Adrenal gland (tissue), 9 donors: ENCODE measurements at regions not wholly inside any gene's neighbourhood (a gene's known extent, or its start where the extent isn't known, plus 50 kb on each side); places are given as distances from the start of the nearest gene placed in this dataset.
"Not testable (repeated sequence)": the region's sequence is repeated elsewhere in the genome, so short reads cannot be mapped to it uniquely, and the experiment has no call there.

ENCODE experiments used
- DNase-seq, 7 donors: peaks; one replicate each; pipeline ENCODE4 v3.0.0-alpha.2; 2019 to 2020
- H3K27ac ChIP-seq, 5 donors: fragments of 200-600 bp; sonication (generic) in 4 of 5; 1 replicate in 3 of 5; 2 replicates in 2 of 5; pipeline versions ENCODE4 v1.5.1 to v1.8.0; 2016 to 2020; ENCODE audit warnings: mild to moderate bottlenecking in 1 of 5
- H3K27me3 ChIP-seq: fragments of 200-600 bp; 2 replicates; pipeline ENCODE4 v1.8.0; 2021
- H3K36me3 ChIP-seq, 2 donors: fragments of 200-600 bp; replicated peaks in 1 of 2; 1 replicate in 1 of 2; 2 replicates in 1 of 2; pipeline versions ENCODE4 v1.5.1 to v1.8.0; 2018 to 2022
- H3K4me1 ChIP-seq, 2 donors: fragments of 200-600 bp; replicated peaks in 1 of 2; 1 replicate in 1 of 2; 2 replicates in 1 of 2; pipeline versions ENCODE4 v1.5.1 to v1.8.0; 2018 to 2021
- H3K4me3 ChIP-seq, 4 donors: fragments of 200-600 bp; sonication (generic) in 3 of 4; one replicate each; pipeline ENCODE4 v1.5.1; 2016 to 2018
- H3K9me3 ChIP-seq, 3 donors: fragments of 200-600 bp; sonication (generic) in 1 of 3; replicated peaks in 1 of 3; 1 replicate in 2 of 3; 2 replicates in 1 of 3; pipeline versions ENCODE4 v1.5.1 to v1.8.0; 2016 to 2021
- POLR2A ChIP-seq, 2 donors: fragments of 450-650 bp; IDR thresholded peaks; one replicate each; pipeline ENCODE4 v1.6.1; 2017; ENCODE audit warnings: antibody characterized with exemption in 2 of 2, mild to moderate bottlenecking in 2 of 2, moderate library complexity in 1 of 2
- WGBS, 4 donors: extraction: QIAGEN DNeasy Blood & Tissue Kit in 2 of 4; methylation state at CpG; one replicate each; pipeline versions ENCODE4 v1.1.5 to v1.1.7; 2013 to 2017; 5-methylcytosine and 5-hydroxymethylcytosine counted together
- intact Hi-C, 2 donors: fragments of 100-400 bp; cut with DNase I; formaldehyde crosslinking; loops; one replicate each; pipeline versions ENCODE4 v1.14.1 to v1.15.0; 2022 to 2023
- TF ChIP-seq, protein P1 (sequence below), 6 experiments: fragments of 450-650 bp in 4 of 6; fragments of 200-600 bp in 2 of 6; sonication (generic) in 1 of 6; IDR thresholded peaks; 1 replicate in 5 of 6; 2 replicates in 1 of 6; pipeline versions ENCODE4 v1.5.1 to v1.8.0; 2016 to 2021; ENCODE audit warnings: antibody characterized with exemption in 6 of 6, mild to moderate bottlenecking in 2 of 6, moderate library complexity in 1 of 6
- donor health status: healthy with polysubstance abuse.
- donor health status: Bipolar disorder and iron deficiency.
- donor health status: DM: yes; HTN: yes; CAD: no.
- donor health status: DM: no; HTN: no; CAD: no.
- donor health status: DM: no; HTN: no; CAD: no.

DNA sequence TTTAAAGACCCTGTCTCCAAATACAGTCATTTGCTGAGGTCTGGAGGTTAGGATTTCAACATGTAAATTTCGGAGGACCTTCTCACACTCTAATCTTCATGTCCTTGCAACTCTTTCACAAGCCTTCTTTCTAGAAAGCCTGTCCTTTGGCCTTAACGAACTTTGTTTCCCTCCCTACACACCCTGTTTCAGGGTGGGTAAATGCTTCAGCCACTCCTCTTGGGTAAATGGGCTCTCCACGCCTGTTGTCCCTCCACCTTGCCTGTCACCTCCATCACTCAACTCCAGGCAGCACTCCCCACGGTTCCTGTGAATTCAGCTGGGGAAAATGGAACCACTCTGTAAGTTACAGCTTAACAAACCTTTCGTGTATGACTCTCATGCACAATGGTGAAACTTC is 84.0 kb upstream of the COG2 start:
- H3K9me3 ChIP-seq: no peaks in the 10 kb centered on the region
- DNase-seq: no peak
- no peak overlapping the region for H3K27ac ChIP-seq
- TF ChIP-seq, protein P1, sequence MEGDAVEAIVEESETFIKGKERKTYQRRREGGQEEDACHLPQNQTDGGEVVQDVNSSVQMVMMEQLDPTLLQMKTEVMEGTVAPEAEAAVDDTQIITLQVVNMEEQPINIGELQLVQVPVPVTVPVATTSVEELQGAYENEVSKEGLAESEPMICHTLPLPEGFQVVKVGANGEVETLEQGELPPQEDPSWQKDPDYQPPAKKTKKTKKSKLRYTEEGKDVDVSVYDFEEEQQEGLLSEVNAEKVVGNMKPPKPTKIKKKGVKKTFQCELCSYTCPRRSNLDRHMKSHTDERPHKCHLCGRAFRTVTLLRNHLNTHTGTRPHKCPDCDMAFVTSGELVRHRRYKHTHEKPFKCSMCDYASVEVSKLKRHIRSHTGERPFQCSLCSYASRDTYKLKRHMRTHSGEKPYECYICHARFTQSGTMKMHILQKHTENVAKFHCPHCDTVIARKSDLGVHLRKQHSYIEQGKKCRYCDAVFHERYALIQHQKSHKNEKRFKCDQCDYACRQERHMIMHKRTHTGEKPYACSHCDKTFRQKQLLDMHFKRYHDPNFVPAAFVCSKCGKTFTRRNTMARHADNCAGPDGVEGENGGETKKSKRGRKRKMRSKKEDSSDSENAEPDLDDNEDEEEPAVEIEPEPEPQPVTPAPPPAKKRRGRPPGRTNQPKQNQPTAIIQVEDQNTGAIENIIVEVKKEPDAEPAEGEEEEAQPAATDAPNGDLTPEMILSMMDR (IDR thresholded peaks at IDR 0.05): no peak
- TF ChIP-seq POLR2A (IDR thresholded peaks at IDR 0.05): no peak
- 75 to 79% (median 77%) methylated on average over 5 of the region's 5 CpGs for WGBS, 4 donors
- H3K4me1 ChIP-seq: peaks cover 0 to 11% of the 10 kb centered on the region in 2 donors
- H3K4me3 ChIP-seq: no peak overlapping the region
- intact Hi-C loops: no loop called here
- H3K27me3 ChIP-seq: no peaks in the 10 kb centered on the region
- no peaks in the 10 kb centered on the region for H3K36me3 ChIP-seq

DNA sequence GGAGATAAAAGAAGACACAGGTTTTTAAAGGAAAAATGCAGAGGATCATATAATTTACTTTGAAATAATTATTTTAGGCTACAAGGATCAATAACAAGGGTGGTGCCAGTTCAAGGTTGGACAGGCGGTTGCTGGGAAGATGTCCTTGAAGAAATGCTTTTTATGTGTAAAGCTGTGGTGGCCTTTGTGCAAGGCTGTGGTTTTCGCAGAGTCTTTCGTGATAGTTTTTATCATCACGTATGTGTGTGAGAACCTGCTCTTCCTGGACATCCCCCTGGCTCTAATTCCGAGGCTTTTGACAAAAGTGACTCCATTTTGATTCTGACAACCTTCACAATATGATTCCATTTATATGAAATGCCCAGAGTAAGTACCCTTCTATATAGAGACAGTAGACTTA is 85.8 kb upstream of the COG2 start:
- WGBS, 4 donors: 43 to 58% (median 51%) methylated on average over 5 of the region's 5 CpGs
- no peaks in the 10 kb centered on the region for H3K27me3 ChIP-seq

DNA sequence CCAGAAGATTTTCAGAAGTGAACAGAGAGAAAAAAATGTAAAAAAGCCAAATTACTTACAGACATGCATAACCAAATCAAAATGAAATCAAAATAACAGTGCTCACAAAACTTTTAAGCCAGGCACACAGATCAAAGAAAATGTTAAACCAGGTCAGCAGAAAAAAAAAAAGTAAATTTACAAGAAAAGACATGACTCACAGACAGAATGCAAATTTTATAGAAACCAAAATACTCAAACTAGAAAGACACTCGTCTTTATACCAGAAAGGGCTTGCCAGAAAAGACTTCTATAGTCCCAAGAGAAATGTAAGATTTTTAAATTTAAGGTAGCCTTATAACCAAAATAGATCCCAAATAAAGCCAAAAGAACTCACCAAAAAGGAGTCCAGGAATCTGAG is 86.5 kb upstream of the COG2 start:
- intact Hi-C loops: no loop called here
- TF ChIP-seq POLR2A (IDR thresholded peaks at IDR 0.05): no peak
- TF ChIP-seq, protein P1 (IDR thresholded peaks at IDR 0.05): no peak
- Histone ChIP-seq H3K36me3 (no peaks in the 10 kb centered on the region), H3K9me3 (no peaks in the 10 kb centered on the region), H3K4me3 (no peak overlapping the region), H3K4me1 (peaks cover 4 to 16% of the 10 kb centered on the region in 2 donors), H3K27ac (peak overlapping the region in 3 of 5 donors; percentile 9 to 56 (median 49)), H3K27me3 (no peaks in the 10 kb centered on the region)
- 22 to 26% (median 25%) methylated on average over 1 of the region's 1 CpG for WGBS, 4 donors
- no peak for DNase-seq

More for the DNA sequence above, 85.8 kb upstream of the COG2 start:
- intact Hi-C loops: no loop called here
- peak overlapping the region in 1 of 5 donors; percentile 56 for H3K27ac ChIP-seq
- no peak overlapping the region for H3K4me3 ChIP-seq
- no peaks in the 10 kb centered on the region for H3K9me3 ChIP-seq
- no peak for DNase-seq
- no peak for TF ChIP-seq POLR2A (IDR thresholded peaks at IDR 0.05)
- TF ChIP-seq, protein P1 (IDR thresholded peaks at IDR 0.05): no peak
- peaks cover 4 to 16% of the 10 kb centered on the region in 2 donors for H3K4me1 ChIP-seq
- no peaks in the 10 kb centered on the region for H3K36me3 ChIP-seq

DNA sequence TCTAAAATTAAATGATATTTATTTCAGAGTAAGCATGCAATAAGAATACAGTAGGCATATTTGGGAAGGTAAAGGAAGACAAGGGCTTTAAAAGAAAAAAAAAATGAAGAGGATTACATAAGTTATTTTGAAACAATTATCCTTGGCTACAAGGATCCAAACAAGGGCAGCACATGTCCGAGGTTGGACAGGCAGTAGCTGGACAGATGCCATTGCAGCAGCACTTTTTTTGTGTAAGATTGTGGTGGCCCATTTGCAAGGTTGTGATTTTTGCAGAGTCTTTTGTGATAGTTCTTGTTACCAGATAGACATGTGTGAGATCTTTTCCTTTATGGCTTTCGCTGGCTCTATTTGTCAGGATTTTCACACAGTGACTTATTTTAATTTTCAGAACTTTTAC is 89.4 kb upstream of the COG2 start:
- Histone ChIP-seq H3K27me3 (no peaks in the 10 kb centered on the region), H3K9me3 (no peaks in the 10 kb centered on the region), H3K4me3 (no peak overlapping the region), H3K27ac (no peak overlapping the region), H3K36me3 (no peaks in the 10 kb centered on the region), H3K4me1 (peaks cover 7 to 16% of the 10 kb centered on the region in 2 donors)
- TF ChIP-seq, protein P1 (IDR thresholded peaks at IDR 0.05): no peak
- TF ChIP-seq POLR2A (IDR thresholded peaks at IDR 0.05): no peak
- intact Hi-C loops: no loop called here
- WGBS, 4 donors: 52 to 60% (median 57%) methylated on average over 2 of the region's 2 CpGs
- peak; percentile 26 to 74 (median 51) for DNase-seq

DNA sequence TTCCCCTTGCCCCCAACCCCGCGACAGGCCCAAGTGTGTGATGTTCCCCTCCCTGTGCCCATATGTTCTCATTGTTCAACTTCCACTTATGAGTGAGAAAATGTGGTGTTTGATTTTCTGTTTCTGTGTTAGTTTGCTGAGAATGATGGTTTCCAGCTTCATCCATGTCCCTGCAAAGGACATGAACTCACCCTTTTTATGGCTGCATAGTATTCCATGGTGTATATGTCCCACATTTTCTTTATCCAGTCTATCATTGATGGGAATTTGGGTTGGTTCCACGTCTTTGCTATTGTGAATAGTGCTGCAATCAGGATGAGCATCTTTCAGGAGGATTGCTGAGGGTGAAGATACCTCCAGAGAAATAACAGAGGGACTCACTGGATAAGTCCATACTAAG is 91.3 kb upstream of the COG2 start:
- H3K9me3 ChIP-seq, H3K4me1 ChIP-seq, H3K36me3 ChIP-seq, H3K27me3 ChIP-seq, H3K27ac ChIP-seq, DNase-seq, H3K4me3 ChIP-seq, intact Hi-C loops: not testable (repeated sequence)
- WGBS, 4 donors: 49 to 90% (median 76%) methylated on average over 3 of the region's 3 CpGs
